IMR-90 (cell line): ENCODE measurements at regions not wholly inside any gene's neighbourhood (a gene's known extent, or its start where the extent isn't known, plus 50 kb on each side); places are given as distances from the start of the nearest gene placed in this dataset.

Experiments used
- ATAC-seq: fragments of 200-7000 bp; cut with Tn5 transposase; 2 replicates; pipeline ENCODE4 v1.9.1; 2020; ENCODE audit warnings: low read depth, mild to moderate bottlenecking, moderate library complexity
- BruUV-seq: library from RNA; stranded (reverse); fragments of 400-500 nt; replicated peaks from 2 replicates; lab custom pipeline; 2021; lab: Mats Ljungman, UMichigan
- CTCF ChIA-PET: fragments of 300-600 bp; formaldehyde crosslinking; extraction: SDS; loops from one replicate; lab custom pipeline; 2021; ENCODE audit warnings: antibody characterized with exemption; lab: Yijun Ruan, JAX
- POLR2A ChIA-PET: fragments of 300-600 bp; sonication (Branson Sonifier 250); formaldehyde crosslinking; loops from one replicate; lab custom pipeline; 2022; ENCODE audit warnings: antibody characterized with exemption; ENCODE audit not compliant: unreplicated experiment; lab: Charles Lee
- DNase-seq: peaks from one replicate; pipeline ENCODE4 v3.0.0; 2013
- H2AFZ ChIP-seq: replicated peaks from 2 replicates; pipeline ENCODE3; 2013; ENCODE audit warnings: low read length, mild to moderate bottlenecking; ENCODE audit not compliant: poor library complexity
- H2AK5ac ChIP-seq: 2 replicates; pipeline ENCODE4 v1.6.1; 2013; ENCODE audit warnings: low read depth, low read length, inconsistent platforms
- H2AK9ac ChIP-seq: replicated peaks from 2 replicates; pipeline ENCODE3; 2013; ENCODE audit warnings: mild to moderate bottlenecking, low read depth, low read length, moderate library complexity; ENCODE audit not compliant: poor library complexity
- H2BK120ac ChIP-seq: 2 replicates; pipeline ENCODE4 v1.6.1; 2013; ENCODE audit warnings: low read depth, low read length, inconsistent platforms
- H2BK15ac ChIP-seq: 3 replicates; pipeline ENCODE4 v1.6.1; 2013; ENCODE audit warnings: low read depth, low read length, inconsistent platforms
- H2BK20ac ChIP-seq: 2 replicates; pipeline ENCODE4 v1.6.1; 2013; ENCODE audit warnings: low read depth, mild to moderate bottlenecking, inconsistent platforms, low read length, moderate library complexity
- H2BK5ac ChIP-seq: 2 replicates; pipeline ENCODE4 v1.6.1; 2013; ENCODE audit warnings: mild to moderate bottlenecking, low read depth, low read length, inconsistent platforms; ENCODE audit not compliant: poor library complexity, severe bottlenecking
- H3K14ac ChIP-seq: replicated peaks from 2 replicates; pipeline ENCODE4 v1.6.1; 2013; ENCODE audit warnings: low read depth, low read length, inconsistent platforms
- H3K18ac ChIP-seq: 2 replicates; pipeline ENCODE4 v1.6.1; 2013; ENCODE audit warnings: low read depth, low read length, control low read depth
- H3K23ac ChIP-seq: 2 replicates; pipeline ENCODE4 v1.6.1; 2013; ENCODE audit warnings: low read depth, low read length, inconsistent platforms
- H3K27ac ChIP-seq: 2 replicates; pipeline ENCODE4 v1.5.1; 2013; ENCODE audit warnings: mild to moderate bottlenecking, control low read depth, low read length; ENCODE audit not compliant: insufficient read depth
- H3K27me3 ChIP-seq: 2 replicates; pipeline ENCODE4 v1.6.1; 2013; ENCODE audit warnings: low read length; ENCODE audit not compliant: control insufficient read depth, insufficient read depth
- H3K36me3 ChIP-seq: 2 replicates; pipeline ENCODE4 v1.6.1; 2013; ENCODE audit warnings: low read length, mixed read lengths; ENCODE audit not compliant: control insufficient read depth, insufficient read depth
- H3K4ac ChIP-seq: 2 replicates; pipeline ENCODE4 v1.6.1; 2013; ENCODE audit warnings: low read depth, low read length, inconsistent platforms
- H3K4me1 ChIP-seq: 2 replicates; pipeline ENCODE4 v1.6.1; 2013; ENCODE audit warnings: low read length, mixed read lengths; ENCODE audit not compliant: control insufficient read depth, insufficient read depth
- H3K4me2 ChIP-seq: 2 replicates; pipeline ENCODE4 v1.6.1; 2013; ENCODE audit warnings: low read depth, mild to moderate bottlenecking, control low read depth, low read length, moderate library complexity
- H3K4me3 ChIP-seq: 2 replicates; pipeline ENCODE4 v1.5.1; 2013; ENCODE audit warnings: low read depth, mild to moderate bottlenecking, control low read depth, low read length, moderate library complexity; ENCODE audit not compliant: insufficient read depth
- H3K56ac ChIP-seq: 2 replicates; pipeline ENCODE4 v1.6.1; 2013; ENCODE audit warnings: low read length, inconsistent platforms; ENCODE audit not compliant: insufficient read depth; ENCODE audit errors: extremely low read depth
- H3K79me1 ChIP-seq, 2 experiments: 2 replicates each; pipeline ENCODE4 v1.6.1; 2013; ENCODE audit warnings: low read length in 2 of 2, inconsistent platforms in 1 of 2, low read depth in 1 of 2
- H3K9ac ChIP-seq: 2 replicates; pipeline ENCODE4 v1.6.1; 2013; ENCODE audit warnings: low read depth, low read length, control low read depth
- H3K9me1 ChIP-seq: 2 replicates; pipeline ENCODE4 v1.6.1; 2013; ENCODE audit warnings: low read length, inconsistent platforms; ENCODE audit not compliant: insufficient read depth
- H3K9me3 ChIP-seq: 2 replicates; pipeline ENCODE4 v1.6.1; 2013; ENCODE audit warnings: low read length; ENCODE audit not compliant: control insufficient read depth, insufficient read depth
- H4K20me1 ChIP-seq: 2 replicates; pipeline ENCODE4 v1.6.1; 2013; ENCODE audit warnings: low read length, inconsistent platforms; ENCODE audit not compliant: insufficient read depth
- H4K5ac ChIP-seq: 2 replicates; pipeline ENCODE4 v1.6.1; 2013; ENCODE audit warnings: mild to moderate bottlenecking, low read depth, low read length, control low read depth
- H4K8ac ChIP-seq, 2 experiments: 2 replicates each; pipeline ENCODE4 v1.6.1; 2013; ENCODE audit warnings: low read depth in 2 of 2, low read length in 2 of 2, control low read depth in 1 of 2, inconsistent platforms in 1 of 2
- H4K91ac ChIP-seq: 2 replicates; pipeline ENCODE4 v1.6.1; 2013; ENCODE audit warnings: low read depth, low read length, inconsistent platforms; ENCODE audit not compliant: insufficient read depth
- MAZ ChIP-seq: IDR thresholded peaks from 2 replicates; pipeline ENCODE4 v1.6.1; 2012; ENCODE audit warnings: low read depth, mild to moderate bottlenecking, low read length, improper control_type of control experiment, moderate library complexity, borderline replicate concordance
- WGBS, 2 experiments: methylation state at CpG; one replicate each; pipeline versions ENCODE4 v1.1.5 to v1.1.7; 2013; ENCODE audit warnings: missing lambda C conversion rate in 2 of 2; ENCODE audit not compliant: insufficient read length in 1 of 2; ENCODE audit errors: extremely low coverage in 2 of 2; 5-methylcytosine and 5-hydroxymethylcytosine counted together
- dilution Hi-C: fragments of 300-500 bp; cut with HindIII; formaldehyde crosslinking; loops from one replicate; pipeline ENCODE4 v1.14.3; 2018; ENCODE audit warnings: low sequenced_read_pairs; ENCODE audit not compliant: unreplicated experiment
- in situ Hi-C: fragments of 300-500 bp; cut with MboI; formaldehyde crosslinking; loops from 3 replicates; pipeline ENCODE4 v1.14.3; 2019; ENCODE audit warnings: low sequenced_read_pairs, inconsistent platforms, mixed read lengths
- intact Hi-C: fragments of 100-400 bp; cut with micrococcal nuclease; formaldehyde crosslinking; loops from 2 replicates; pipeline ENCODE4 v1.10.0; 2022

- H2BK15ac ChIP-seq, result no peak overlapping the region
- no peak for ATAC-seq
- no peak overlapping the region for H2AFZ ChIP-seq
- no peak overlapping the region for H4K8ac ChIP-seq
- no TSS peak for BruUV-seq
- H2BK120ac ChIP-seq, result no peak overlapping the region
- H3K9me3 ChIP-seq, result no peaks in the 10 kb centered on the region
- no peaks in the 10 kb centered on the region for H3K27me3 ChIP-seq
- H4K91ac ChIP-seq, result no peak overlapping the region
- dilution Hi-C loops (no loop called here), in situ Hi-C loops (no loop called here), intact Hi-C loops (no loop called here)
- no peak overlapping the region for H3K9ac ChIP-seq
- H3K79me1 ChIP-seq, result no peaks in the 10 kb centered on the region
- no peak overlapping the region for H2BK5ac ChIP-seq
- H3K4ac ChIP-seq, result no peak overlapping the region
- no peaks in the 10 kb centered on the region for H3K4me1 ChIP-seq
- H3K56ac ChIP-seq, result no peak overlapping the region
- no peak overlapping the region for H3K23ac ChIP-seq
- H3K18ac ChIP-seq, result no peak overlapping the region
- no peak overlapping the region for H3K4me2 ChIP-seq
- ChIA-PET CTCF (no interaction called here), POLR2A (no interaction called here)
- no peak overlapping the region for H3K14ac ChIP-seq
- no peak overlapping the region for H3K4me3 ChIP-seq
- H2BK20ac ChIP-seq, result no peak overlapping the region
- DNase-seq, result no peak
- H4K5ac ChIP-seq, result no peak overlapping the region
- H2AK5ac ChIP-seq, result no peak overlapping the region
- H3K36me3 ChIP-seq, result no peaks in the 10 kb centered on the region
- no peaks in the 10 kb centered on the region for H3K9me1 ChIP-seq
- no CpG with 5 or more reads among the region's 3 CpGs for WGBS, 2 experiments
- H3K27ac ChIP-seq, result no peak overlapping the region
- no peaks in the 10 kb centered on the region for H4K20me1 ChIP-seq
- no peak overlapping the region for H2AK9ac ChIP-seq
- TF ChIP-seq MAZ, result no peak
Observed at GRCh38 chr3:74315291-74315690, 299.2 kb downstream of the CNTN3 start.
